ENCODE measurements at regions not wholly inside any gene's neighbourhood (a gene's known extent, or its start where the extent isn't known, plus 50 kb on each side); places are given as distances from the start of the nearest gene placed in this dataset.

DNA sequence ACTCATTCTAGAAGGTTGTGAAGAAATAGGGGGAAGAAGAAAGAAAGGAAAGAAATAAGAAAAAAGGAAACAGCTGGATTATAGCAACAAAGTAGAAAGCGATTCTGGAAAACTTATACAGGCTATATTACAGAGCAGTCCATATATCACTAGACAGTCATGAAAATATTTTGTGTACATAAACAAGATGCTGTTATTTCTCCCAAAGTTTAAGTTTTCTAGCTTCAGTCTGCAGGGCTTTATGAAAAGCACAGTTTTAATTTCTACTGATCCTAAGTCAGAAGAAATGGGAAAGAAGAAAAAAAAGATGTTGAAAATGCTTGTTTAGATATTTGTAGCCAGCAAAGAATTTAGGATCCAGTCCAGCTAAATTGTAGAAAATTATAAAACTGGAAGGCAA, 321.4 kb upstream of the NDN start:
- Histone ChIP-seq H3K9me3 (ENCODE audit: insufficient read depth, low read length) (no peaks in the 10 kb centered on the region), H3K27ac (ENCODE audit: low read length) (no peak overlapping the region), H3K79me2 (ENCODE audit: low read length) (no peaks in the 10 kb centered on the region), H3K36me3 (replicated peaks; ENCODE audit: low read depth, low read length) (no peaks in the 10 kb centered on the region), H2AFZ (ENCODE audit: low read depth, low read length) (no peak overlapping the region), H3K9ac (ENCODE audit: low read length) (no peak overlapping the region), H3K4me3 (ENCODE audit: low read length) (no peak overlapping the region), H3K4me1 (ENCODE audit: low read length) (no peaks in the 10 kb centered on the region), H3K4me2 (ENCODE audit: low read length) (no peak overlapping the region), H3K27me3 (ENCODE audit: low read depth, low read length) (no peaks in the 10 kb centered on the region), H4K20me1 (ENCODE audit: insufficient read depth, low read length) (no peaks in the 10 kb centered on the region)
- no peak for TF ChIP-seq CTCF (IDR thresholded peaks at IDR 0.05; ENCODE audit: low read depth, low read length)
- no peak for TF ChIP-seq EZH2phosphoT487 (IDR thresholded peaks at IDR 0.05; ENCODE audit: low read depth)

DNA sequence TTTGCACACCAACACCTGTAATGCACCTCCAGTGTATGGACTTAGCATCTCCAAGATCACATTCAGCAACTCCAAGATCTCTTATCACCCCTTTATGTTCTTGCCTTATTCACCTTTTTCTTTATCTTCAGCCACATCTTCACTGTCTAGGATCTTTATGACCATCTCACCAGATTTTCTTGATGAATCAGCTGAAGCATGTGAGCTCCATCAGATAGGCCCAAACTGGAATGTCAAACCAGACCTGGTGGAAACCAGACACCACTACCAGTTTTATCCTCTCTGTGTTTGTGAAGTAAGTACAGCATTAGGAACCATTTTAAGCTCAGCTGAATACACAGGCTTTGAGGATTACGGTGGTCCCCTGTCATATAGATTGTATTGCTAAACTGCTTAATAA, 330.4 kb upstream of the NDN start:
- no peaks in the 10 kb centered on the region for H3K36me3 ChIP-seq (replicated peaks; ENCODE audit: low read depth, low read length)
- no peaks in the 10 kb centered on the region for H3K9me3 ChIP-seq (ENCODE audit: insufficient read depth, low read length)
- no peak overlapping the region for H3K9ac ChIP-seq (ENCODE audit: low read length)
- no peaks in the 10 kb centered on the region for H3K4me1 ChIP-seq (ENCODE audit: low read length)
- H4K20me1 ChIP-seq (ENCODE audit: insufficient read depth, low read length): no peaks in the 10 kb centered on the region
- H3K79me2 ChIP-seq (ENCODE audit: low read length): no peaks in the 10 kb centered on the region
- no peak overlapping the region for H2AFZ ChIP-seq (ENCODE audit: low read depth, low read length)
- no peak overlapping the region for H3K4me2 ChIP-seq (ENCODE audit: low read length)
- no peaks in the 10 kb centered on the region for H3K27me3 ChIP-seq (ENCODE audit: low read depth, low read length)
- H3K4me3 ChIP-seq (ENCODE audit: low read length): no peak overlapping the region
- no peak overlapping the region for H3K27ac ChIP-seq (ENCODE audit: low read length)
- TF ChIP-seq EZH2phosphoT487 (IDR thresholded peaks at IDR 0.05; ENCODE audit: low read depth) (no peak), CTCF (IDR thresholded peaks at IDR 0.05; ENCODE audit: low read depth, low read length) (no peak)

- H3K9ac ChIP-seq (ENCODE audit: low read length): no peak overlapping the region
- H3K27ac ChIP-seq (ENCODE audit: low read length): no peak overlapping the region
- no peak overlapping the region for H2AFZ ChIP-seq (ENCODE audit: low read depth, low read length)
- H4K20me1 ChIP-seq (ENCODE audit: insufficient read depth, low read length): no peaks in the 10 kb centered on the region
- no peaks in the 10 kb centered on the region for H3K79me2 ChIP-seq (ENCODE audit: low read length)
- TF ChIP-seq CTCF (IDR thresholded peaks at IDR 0.05; ENCODE audit: low read depth, low read length) (no peak), EZH2phosphoT487 (IDR thresholded peaks at IDR 0.05; ENCODE audit: low read depth) (no peak)
- no peaks in the 10 kb centered on the region for H3K36me3 ChIP-seq (replicated peaks; ENCODE audit: low read depth, low read length)
- H3K4me1 ChIP-seq (ENCODE audit: low read length): peaks cover 7% of the 10 kb centered on the region; the same call in 1 of the 2 replicates
- H3K27me3 ChIP-seq (ENCODE audit: low read depth, low read length): no peaks in the 10 kb centered on the region
- H3K9me3 ChIP-seq (ENCODE audit: insufficient read depth, low read length): peaks cover 9% of the 10 kb centered on the region; the same call in 1 of the 2 replicates
- no peak overlapping the region for H3K4me2 ChIP-seq (ENCODE audit: low read length)
- no peak overlapping the region for H3K4me3 ChIP-seq (ENCODE audit: low read length)
These were observed 352.6 kb upstream of the NDN start for GRCh38 chr15:24039683-24040082.

DNA sequence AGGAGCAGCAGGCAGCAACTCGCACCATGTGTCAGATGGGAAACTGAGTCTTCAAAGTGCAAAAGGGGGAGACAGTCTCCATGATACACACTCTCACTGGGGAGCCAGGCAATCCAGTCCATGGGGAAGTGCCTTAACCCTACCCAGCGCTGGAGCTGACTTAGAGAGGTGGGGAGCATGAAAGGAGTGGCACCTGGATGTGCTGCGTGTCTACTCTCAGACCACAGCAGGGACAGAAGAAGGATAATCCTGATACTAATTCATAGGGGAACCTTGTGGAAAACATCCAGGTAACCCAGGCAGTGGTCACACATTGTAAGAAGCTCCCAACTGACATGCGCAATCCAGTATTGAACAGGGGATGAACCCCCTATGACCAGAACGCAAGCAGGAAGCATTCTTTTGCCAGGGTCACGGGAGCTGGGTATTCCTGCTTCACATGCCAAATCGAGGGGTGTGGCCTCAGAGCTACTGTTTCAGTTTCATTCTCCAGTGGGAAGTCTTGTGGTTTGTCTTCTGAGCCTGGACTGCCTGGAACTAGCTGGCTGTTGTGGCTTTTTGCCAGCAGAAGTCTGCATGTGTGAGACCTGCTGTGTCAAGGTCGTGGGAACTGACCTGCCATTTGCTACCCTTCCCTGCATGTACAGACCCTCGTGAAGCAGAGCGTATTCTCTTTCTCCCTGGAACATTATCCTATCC, 367.6 kb upstream of the NDN start:
- H3K4me1 ChIP-seq (ENCODE audit: low read length): no peaks in the 10 kb centered on the region
- no peaks in the 10 kb centered on the region for H3K27me3 ChIP-seq (ENCODE audit: low read depth, low read length)
- no peak overlapping the region for H2AFZ ChIP-seq (ENCODE audit: low read depth, low read length)
- no peak overlapping the region for H3K4me2 ChIP-seq (ENCODE audit: low read length)
- no peak overlapping the region for H3K4me3 ChIP-seq (ENCODE audit: low read length)
- no peaks in the 10 kb centered on the region for H3K9me3 ChIP-seq (ENCODE audit: insufficient read depth, low read length)
- H4K20me1 ChIP-seq (ENCODE audit: insufficient read depth, low read length): no peaks in the 10 kb centered on the region
- TF ChIP-seq CTCF (IDR thresholded peaks at IDR 0.05; ENCODE audit: low read depth, low read length): no peak
- TF ChIP-seq EZH2phosphoT487 (IDR thresholded peaks at IDR 0.05; ENCODE audit: low read depth): no peak
- H3K27ac ChIP-seq (ENCODE audit: low read length): no peak overlapping the region
- H3K36me3 ChIP-seq (replicated peaks; ENCODE audit: low read depth, low read length): no peaks in the 10 kb centered on the region
- H3K9ac ChIP-seq (ENCODE audit: low read length): no peak overlapping the region
- H3K79me2 ChIP-seq (ENCODE audit: low read length): no peaks in the 10 kb centered on the region
